ENCODE measurements at regions not wholly inside any gene's neighbourhood (a gene's known extent, or its start where the extent isn't known, plus 50 kb on each side); places are given as distances from the start of the nearest gene placed in this dataset.

DNA sequence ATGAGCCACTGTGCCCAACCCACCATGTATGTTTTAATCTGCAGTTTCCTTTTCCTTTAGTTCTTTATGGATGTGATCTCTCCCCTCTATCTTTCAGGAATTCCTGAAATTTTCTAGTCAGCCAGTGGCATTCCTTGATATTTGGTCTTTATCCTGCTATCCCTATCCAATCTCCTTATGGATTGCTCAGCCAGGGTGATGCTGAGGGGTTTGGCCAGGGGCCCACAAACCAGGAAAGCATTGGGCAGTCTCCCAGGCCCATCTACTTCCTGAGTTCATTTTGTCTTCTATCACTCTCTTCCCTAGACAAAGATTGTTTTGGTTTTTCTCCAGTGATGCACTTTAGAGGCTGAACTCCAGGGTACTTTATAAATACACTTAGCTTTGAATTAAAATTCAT is 115.9 kb downstream of the KATNIP start:
- in situ Hi-C loops (cut with HindIII; ENCODE audit: extremely low pct_ligation_motif_present, low pct_unique_long_range_greater_than_20kb) (no loop called here), intact Hi-C loops (cut with micrococcal nuclease; ENCODE audit: unreplicated experiment) (no loop called here)
- Histone ChIP-seq H3K79me2 (ENCODE audit: insufficient read depth, low read length) (no peaks in the 10 kb centered on the region), H3K27me3 (ENCODE audit: control insufficient read depth in 1 of 2, insufficient read depth in 2 of 2, low read length in 2 of 2) (no peaks in the 10 kb centered on the region), H3K4me3 (replicated peaks in 1 of 3; ENCODE audit: insufficient read depth in 1 of 3, low read depth in 2 of 3, low read length in 3 of 3) (no peak overlapping the region), H3K9me3 (ENCODE audit: low read length) (no peaks in the 10 kb centered on the region), H2AFZ (ENCODE audit: low read length) (no peak overlapping the region), H3K36me3 (replicated peaks in 1 of 2; ENCODE audit: control insufficient read depth in 1 of 2, insufficient read depth in 2 of 2, low read length in 2 of 2) (no peaks in the 10 kb centered on the region), H3K4me2 (ENCODE audit: low read depth, low read length) (no peak overlapping the region), H4K20me1 (ENCODE audit: insufficient read depth, low read length) (no peaks in the 10 kb centered on the region), H3K27ac (ENCODE audit: extremely low read length, insufficient read depth, low read length) (no peak overlapping the region), H3K9ac (ENCODE audit: insufficient read depth, low read depth, low read length) (no peak overlapping the region), H3K4me1 (ENCODE audit: insufficient read depth, low read length) (no peaks in the 10 kb centered on the region)
- CTCF ChIA-PET (ENCODE audit: low intra/inter-chr PET ratio, low total read pairs), result no interaction called here
- DNase-seq (ENCODE audit: low spot score), result no peak
- no peak for TF ChIP-seq ZNF282 (IDR thresholded peaks at IDR 0.05; ENCODE audit: partially characterized antibody)
- no peak for TF ChIP-seq ZNF75D (CRISPR knock-in tag; IDR thresholded peaks at IDR 0.05; ENCODE audit: borderline replicate concordance)
- no peak for TF ChIP-seq CBX5 (CRISPR knock-in tag; IDR thresholded peaks at IDR 0.05; ENCODE audit: borderline replicate concordance)
- TF ChIP-seq ZSCAN21 (CRISPR knock-in tag; IDR thresholded peaks at IDR 0.05; ENCODE audit: borderline replicate concordance), result no peak
- no peak for TF ChIP-seq ZNF317 (CRISPR knock-in tag; IDR thresholded peaks at IDR 0.05)
- no peak for TF ChIP-seq ZNF598 (CRISPR knock-in tag; IDR thresholded peaks at IDR 0.05; ENCODE audit: borderline replicate concordance)
- no peak for TF ChIP-seq ZEB1 (IDR thresholded peaks at IDR 0.05; ENCODE audit: insufficient replicate concordance, low read depth)
- no peak for TF ChIP-seq MAX (IDR thresholded peaks at IDR 0.05)
- TF ChIP-seq CHD2 (IDR thresholded peaks at IDR 0.05; ENCODE audit: low read depth, low read length), result no peak
- no peak for TF ChIP-seq ZNF768 (CRISPR knock-in tag; IDR thresholded peaks at IDR 0.05)
- TF ChIP-seq ATF7 (IDR thresholded peaks at IDR 0.05), result no peak
- no peak for TF ChIP-seq ATF7 (CRISPR knock-in tag; IDR thresholded peaks at IDR 0.05)
- TF ChIP-seq SNAPC5 (CRISPR knock-in tag; IDR thresholded peaks at IDR 0.05; ENCODE audit: borderline replicate concordance), result no peak
- TF ChIP-seq ZFP90 (CRISPR knock-in tag; IDR thresholded peaks at IDR 0.05; ENCODE audit: borderline replicate concordance), result no peak
- TF ChIP-seq, protein P1, sequence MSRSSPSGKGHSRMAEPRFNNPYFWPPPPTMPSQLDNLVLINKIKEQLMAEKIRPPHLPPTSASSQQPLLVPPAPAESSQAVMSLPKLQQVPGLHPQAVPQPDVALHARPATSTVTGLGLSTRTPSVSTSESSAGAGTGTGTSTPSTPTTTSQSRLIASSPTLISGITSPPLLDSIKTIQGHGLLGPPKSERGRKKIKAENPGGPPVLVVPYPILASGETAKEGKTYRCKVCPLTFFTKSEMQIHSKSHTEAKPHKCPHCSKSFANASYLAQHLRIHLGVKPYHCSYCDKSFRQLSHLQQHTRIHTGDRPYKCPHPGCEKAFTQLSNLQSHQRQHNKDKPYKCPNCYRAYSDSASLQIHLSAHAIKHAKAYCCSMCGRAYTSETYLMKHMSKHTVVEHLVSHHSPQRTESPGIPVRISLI (CRISPR knock-in tag; IDR thresholded peaks at IDR 0.05; ENCODE audit: borderline replicate concordance), result no peak
- TF ChIP-seq, protein P2, sequence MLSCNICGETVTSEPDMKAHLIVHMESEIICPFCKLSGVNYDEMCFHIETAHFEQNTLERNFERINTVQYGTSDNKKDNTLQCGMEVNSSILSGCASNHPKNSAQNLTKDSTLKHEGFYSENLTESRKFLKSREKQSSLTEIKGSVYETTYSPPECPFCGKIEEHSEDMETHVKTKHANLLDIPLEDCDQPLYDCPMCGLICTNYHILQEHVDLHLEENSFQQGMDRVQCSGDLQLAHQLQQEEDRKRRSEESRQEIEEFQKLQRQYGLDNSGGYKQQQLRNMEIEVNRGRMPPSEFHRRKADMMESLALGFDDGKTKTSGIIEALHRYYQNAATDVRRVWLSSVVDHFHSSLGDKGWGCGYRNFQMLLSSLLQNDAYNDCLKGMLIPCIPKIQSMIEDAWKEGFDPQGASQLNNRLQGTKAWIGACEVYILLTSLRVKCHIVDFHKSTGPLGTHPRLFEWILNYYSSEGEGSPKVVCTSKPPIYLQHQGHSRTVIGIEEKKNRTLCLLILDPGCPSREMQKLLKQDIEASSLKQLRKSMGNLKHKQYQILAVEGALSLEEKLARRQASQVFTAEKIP (CRISPR knock-in tag; IDR thresholded peaks at IDR 0.05; ENCODE audit: borderline replicate concordance), result no peak
- no peak for FAIRE-seq
- no TSS peak for BruUV-seq (replicated peaks)
- no peak for ATAC-seq
- POLR2A ChIA-PET, result no interaction called here

Measured in HepG2 (cell line).